Thyroid gland (tissue), 4 donors: ENCODE measurements at regions not wholly inside any gene's neighbourhood (a gene's known extent, or its start where the extent isn't known, plus 50 kb on each side); places are given as distances from the start of the nearest gene placed in this dataset.

Experiments used
- DNase-seq, 2 donors: peaks; one replicate each; pipeline ENCODE4 v3.0.0-alpha.2; 2019
- H3K27ac ChIP-seq, 3 donors: fragments of 200-600 bp; sonication (generic); 1 replicate in 2 of 3; 2 replicates in 1 of 3; pipeline ENCODE4 v1.5.1; 2016 to 2019; ENCODE audit warnings: mild to moderate bottlenecking in 1 of 3, moderate library complexity in 1 of 3
- H3K27me3 ChIP-seq: fragments of 200-600 bp; sonication (generic); one replicate; pipeline ENCODE4 v1.5.1; 2019
- H3K36me3 ChIP-seq, 2 donors: fragments of 200-600 bp; sonication (generic); one replicate each; pipeline ENCODE4 v1.5.1; 2016 to 2019
- H3K4me1 ChIP-seq, 2 donors: fragments of 200-600 bp; sonication (generic); one replicate each; pipeline ENCODE4 v1.5.1; 2017 to 2019
- H3K4me3 ChIP-seq, 3 donors: fragments of 200-600 bp; sonication (generic); replicated peaks in 1 of 3; 1 replicate in 2 of 3; 2 replicates in 1 of 3; pipeline ENCODE4 v1.5.1; 2016; ENCODE audit warnings: mild to moderate bottlenecking in 1 of 3
- H3K9me3 ChIP-seq: fragments of 200-600 bp; sonication (generic); one replicate; pipeline ENCODE4 v1.5.1; 2017
- CTCF ChIP-seq, 6 experiments: fragments of 200-600 bp in 3 of 6; fragments of 450-650 bp in 3 of 6; sonication (generic) in 3 of 6; IDR thresholded peaks; one replicate each; pipeline ENCODE4 v1.5.1; 2016 to 2019; ENCODE audit warnings: antibody characterized with exemption in 6 of 6, mild to moderate bottlenecking in 2 of 6, inconsistent platforms in 1 of 6, moderate library complexity in 1 of 6
- POLR2A ChIP-seq, 2 donors: fragments of 450-650 bp; IDR thresholded peaks; one replicate each; pipeline ENCODE4 v1.6.1; 2017; ENCODE audit warnings: antibody characterized with exemption in 2 of 2, mild to moderate bottlenecking in 2 of 2, moderate library complexity in 1 of 2
- WGBS, 2 donors: methylation state at CpG; one replicate each; pipeline ENCODE4 v1.1.5; 2017; 5-methylcytosine and 5-hydroxymethylcytosine counted together
- intact Hi-C: fragments of 100-400 bp; cut with DNase I; formaldehyde crosslinking; loops from one replicate; pipeline ENCODE4 v1.15.1; 2023

GRCh38 chr17:79487149-79487548 is 123.7 kb downstream of the RBFOX3 start:
- no peak for DNase-seq
- intact Hi-C loops: no loop called here
- Histone ChIP-seq H3K27me3 (no peaks in the 10 kb centered on the region), H3K4me1 (no peaks in the 10 kb centered on the region), H3K9me3 (no peaks in the 10 kb centered on the region), H3K27ac (no peak overlapping the region), H3K36me3 (no peaks in the 10 kb centered on the region), H3K4me3 (no peak overlapping the region)
- no peak for TF ChIP-seq POLR2A (IDR thresholded peaks at IDR 0.05)
- no peak for TF ChIP-seq CTCF (IDR thresholded peaks at IDR 0.05)
- WGBS, 2 donors: 86 to 90% methylated on average over 12 of the region's 12 CpGs

GRCh38 chr17:79485991-79486390 is 124.9 kb downstream of the RBFOX3 start:
- Histone ChIP-seq H3K27me3 (no peaks in the 10 kb centered on the region), H3K4me1 (no peaks in the 10 kb centered on the region), H3K36me3 (no peaks in the 10 kb centered on the region), H3K27ac (no peak overlapping the region), H3K4me3 (no peak overlapping the region), H3K9me3 (no peaks in the 10 kb centered on the region)
- TF ChIP-seq CTCF (IDR thresholded peaks at IDR 0.05): no peak
- no peak for TF ChIP-seq POLR2A (IDR thresholded peaks at IDR 0.05)
- no peak for DNase-seq
- 51 to 58% methylated on average over 9 to 17 of the region's 17 CpGs for WGBS, 2 donors
- intact Hi-C loops: no loop called here

GRCh38 chr17:79485419-79485985 is 125.3 kb downstream of the RBFOX3 start:
- TF ChIP-seq POLR2A (IDR thresholded peaks at IDR 0.05) (no peak), CTCF (IDR thresholded peaks at IDR 0.05) (no peak)
- no peak for DNase-seq
- Histone ChIP-seq H3K9me3 (no peaks in the 10 kb centered on the region), H3K36me3 (no peaks in the 10 kb centered on the region), H3K4me3 (no peak overlapping the region), H3K4me1 (no peaks in the 10 kb centered on the region), H3K27me3 (no peaks in the 10 kb centered on the region), H3K27ac (no peak overlapping the region)
- whole genome bisulfite sequencing, 2 donors: 51 to 59% methylated on average over 21 to 22 of the region's 22 CpGs
- intact Hi-C loops: no loop called here

GRCh38 chr17:79484600-79485418 is 126.0 kb downstream of the RBFOX3 start:
- Histone ChIP-seq H3K27ac (no peak overlapping the region), H3K27me3 (no peaks in the 10 kb centered on the region), H3K4me1 (no peaks in the 10 kb centered on the region), H3K4me3 (no peak overlapping the region), H3K9me3 (no peaks in the 10 kb centered on the region), H3K36me3 (no peaks in the 10 kb centered on the region)
- intact Hi-C loops: no loop called here
- TF ChIP-seq CTCF (IDR thresholded peaks at IDR 0.05) (no peak), POLR2A (IDR thresholded peaks at IDR 0.05) (no peak)
- 47 to 68% methylated on average over 3 to 11 of the region's 11 CpGs for WGBS, 2 donors
- no peak for DNase-seq

- Histone ChIP-seq H3K4me3 (no peak overlapping the region), H3K36me3 (no peaks in the 10 kb centered on the region), H3K27ac (no peak overlapping the region), H3K4me1 (no peaks in the 10 kb centered on the region), H3K9me3 (no peaks in the 10 kb centered on the region), H3K27me3 (no peaks in the 10 kb centered on the region)
- TF ChIP-seq CTCF (IDR thresholded peaks at IDR 0.05): no peak
- TF ChIP-seq POLR2A (IDR thresholded peaks at IDR 0.05): no peak
- DNase-seq: no peak
- 40 to 43% methylated on average over 5 of the region's 5 CpGs for WGBS, 2 donors
- intact Hi-C loops: no loop called here
Observed at GRCh38 chr17:79483842-79484241, 127.0 kb downstream of the RBFOX3 start.
